ENCODE measurements at regions not wholly inside any gene's neighbourhood (a gene's known extent, or its start where the extent isn't known, plus 50 kb on each side); places are given as distances from the start of the nearest gene placed in this dataset.

DNA sequence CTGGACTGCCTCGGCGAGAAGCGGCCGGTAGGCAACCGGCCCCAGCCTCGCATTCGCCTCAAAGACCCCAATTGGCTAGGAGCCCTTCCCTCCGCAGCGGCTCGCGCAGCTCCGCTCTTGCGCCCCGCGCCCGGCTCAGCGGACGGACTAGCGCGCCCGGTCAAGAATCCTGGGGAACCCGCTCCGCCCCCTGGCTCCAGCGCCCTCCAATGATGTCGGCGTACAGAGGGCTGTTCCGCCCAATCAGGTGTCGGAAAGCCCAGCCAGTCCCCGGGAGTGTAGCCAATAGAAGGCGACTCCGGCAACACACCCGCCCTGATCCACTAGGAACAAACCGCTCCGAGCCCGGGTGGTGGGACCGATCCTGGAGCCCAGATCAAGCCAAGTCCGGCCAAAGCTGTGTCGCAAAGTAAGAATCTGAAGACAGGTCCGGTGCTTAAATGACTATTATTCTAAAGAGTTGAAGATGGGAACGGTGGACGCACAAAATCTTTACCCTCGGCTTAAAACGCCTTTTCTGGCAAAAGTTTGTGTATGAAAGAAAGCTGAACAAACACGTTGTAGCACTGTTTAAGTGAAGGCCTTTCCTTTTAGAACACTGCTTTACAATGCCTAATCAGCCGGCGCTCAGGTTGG, 132.2 kb downstream of the OGFRL1 start:
- TF ChIP-seq POLR2AphosphoS5 (IDR thresholded peaks at IDR 0.05; ENCODE audit: borderline replicate concordance, low read depth, low read length) = 0 out of 2 replicates have a peak, but pooled peaks have one; percentile 21
- no peak for TF ChIP-seq EZH2 (IDR thresholded peaks at IDR 0.05)
